ENCODE measurements at regions not wholly inside any gene's neighbourhood (a gene's known extent, or its start where the extent isn't known, plus 50 kb on each side); places are given as distances from the start of the nearest gene placed in this dataset.

DNA sequence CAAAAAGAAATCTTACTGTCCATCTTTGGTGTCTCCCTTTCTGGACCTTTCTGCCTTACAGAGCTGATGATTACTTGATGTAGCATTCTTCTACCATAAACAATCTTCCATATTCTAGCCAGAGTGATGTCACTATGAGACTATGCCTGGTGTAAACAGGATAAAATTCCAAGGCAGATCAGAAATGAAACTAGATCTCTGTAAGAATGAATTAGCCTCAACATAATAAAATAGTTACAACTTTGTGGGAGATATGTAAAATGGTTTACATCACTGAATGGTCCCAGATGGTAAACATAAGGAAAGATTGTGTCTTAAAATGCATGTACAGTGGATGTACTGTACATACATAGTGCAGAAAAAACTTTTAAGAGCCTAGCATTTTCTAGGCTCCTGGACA lies 112.3 kb upstream of the ZNF521 start:
- Mint-ChIP-seq H3K4me1 (peaks cover 23% of the 10 kb centered on the region), H3K27me3 (ENCODE audit: insufficient read depth, low read depth, poor library complexity) (peaks cover 2% of the 10 kb centered on the region), H3K4me3 (no peak overlapping the region), H3K36me3 (ENCODE audit: low read depth) (no peaks in the 10 kb centered on the region), H3K27ac (no peak overlapping the region), H3K9me3 (no peaks in the 10 kb centered on the region)
- peaks cover 5% of the 10 kb centered on the region; the same call in 1 of the 2 replicates for H3K9me2 ChIP-seq (ENCODE audit: insufficient read depth)
- H3K4me3 ChIP-seq = no peak overlapping the region
- H3K27me3 ChIP-seq (ENCODE audit: insufficient read depth) = no peaks in the 10 kb centered on the region
- H3K4me2 ChIP-seq = no peak overlapping the region
- H3F3A ChIP-seq (replicated peaks; ENCODE audit: low read depth) = no peaks in the 10 kb centered on the region
- no peak overlapping the region for H3K27ac ChIP-seq (ENCODE audit: low read depth)
- H3K36me3 ChIP-seq (ENCODE audit: insufficient read depth) = no peaks in the 10 kb centered on the region
- H3K79me2 ChIP-seq (replicated peaks; ENCODE audit: insufficient read depth) = no peaks in the 10 kb centered on the region
- TF ChIP-seq ZNF114 (CRISPR knock-in tag; IDR thresholded peaks at IDR 0.05) (no peak), NANOG (IDR thresholded peaks at IDR 0.05; ENCODE audit: borderline replicate concordance) (no peak), EZH2 (IDR thresholded peaks at IDR 0.05; ENCODE audit: low read depth, unreplicated experiment) (no peak), JUNB (IDR thresholded peaks at IDR 0.05; ENCODE audit: unreplicated experiment) (no peak), POLR2AphosphoS5 (IDR thresholded peaks at IDR 0.05; ENCODE audit: low read depth) (no peak), ZNF331 (CRISPR knock-in tag; IDR thresholded peaks at IDR 0.05; ENCODE audit: low read depth) (no peak), EZH2phosphoT487 (IDR thresholded peaks at IDR 0.05; ENCODE audit: unreplicated experiment) (no peak), CREB1 (CRISPR knock-in tag; IDR thresholded peaks at IDR 0.05; ENCODE audit: low read depth) (no peak), STAT1 (IDR thresholded peaks at IDR 0.05; ENCODE audit: unreplicated experiment) (no peak)
- TF ChIP-seq, protein P1, sequence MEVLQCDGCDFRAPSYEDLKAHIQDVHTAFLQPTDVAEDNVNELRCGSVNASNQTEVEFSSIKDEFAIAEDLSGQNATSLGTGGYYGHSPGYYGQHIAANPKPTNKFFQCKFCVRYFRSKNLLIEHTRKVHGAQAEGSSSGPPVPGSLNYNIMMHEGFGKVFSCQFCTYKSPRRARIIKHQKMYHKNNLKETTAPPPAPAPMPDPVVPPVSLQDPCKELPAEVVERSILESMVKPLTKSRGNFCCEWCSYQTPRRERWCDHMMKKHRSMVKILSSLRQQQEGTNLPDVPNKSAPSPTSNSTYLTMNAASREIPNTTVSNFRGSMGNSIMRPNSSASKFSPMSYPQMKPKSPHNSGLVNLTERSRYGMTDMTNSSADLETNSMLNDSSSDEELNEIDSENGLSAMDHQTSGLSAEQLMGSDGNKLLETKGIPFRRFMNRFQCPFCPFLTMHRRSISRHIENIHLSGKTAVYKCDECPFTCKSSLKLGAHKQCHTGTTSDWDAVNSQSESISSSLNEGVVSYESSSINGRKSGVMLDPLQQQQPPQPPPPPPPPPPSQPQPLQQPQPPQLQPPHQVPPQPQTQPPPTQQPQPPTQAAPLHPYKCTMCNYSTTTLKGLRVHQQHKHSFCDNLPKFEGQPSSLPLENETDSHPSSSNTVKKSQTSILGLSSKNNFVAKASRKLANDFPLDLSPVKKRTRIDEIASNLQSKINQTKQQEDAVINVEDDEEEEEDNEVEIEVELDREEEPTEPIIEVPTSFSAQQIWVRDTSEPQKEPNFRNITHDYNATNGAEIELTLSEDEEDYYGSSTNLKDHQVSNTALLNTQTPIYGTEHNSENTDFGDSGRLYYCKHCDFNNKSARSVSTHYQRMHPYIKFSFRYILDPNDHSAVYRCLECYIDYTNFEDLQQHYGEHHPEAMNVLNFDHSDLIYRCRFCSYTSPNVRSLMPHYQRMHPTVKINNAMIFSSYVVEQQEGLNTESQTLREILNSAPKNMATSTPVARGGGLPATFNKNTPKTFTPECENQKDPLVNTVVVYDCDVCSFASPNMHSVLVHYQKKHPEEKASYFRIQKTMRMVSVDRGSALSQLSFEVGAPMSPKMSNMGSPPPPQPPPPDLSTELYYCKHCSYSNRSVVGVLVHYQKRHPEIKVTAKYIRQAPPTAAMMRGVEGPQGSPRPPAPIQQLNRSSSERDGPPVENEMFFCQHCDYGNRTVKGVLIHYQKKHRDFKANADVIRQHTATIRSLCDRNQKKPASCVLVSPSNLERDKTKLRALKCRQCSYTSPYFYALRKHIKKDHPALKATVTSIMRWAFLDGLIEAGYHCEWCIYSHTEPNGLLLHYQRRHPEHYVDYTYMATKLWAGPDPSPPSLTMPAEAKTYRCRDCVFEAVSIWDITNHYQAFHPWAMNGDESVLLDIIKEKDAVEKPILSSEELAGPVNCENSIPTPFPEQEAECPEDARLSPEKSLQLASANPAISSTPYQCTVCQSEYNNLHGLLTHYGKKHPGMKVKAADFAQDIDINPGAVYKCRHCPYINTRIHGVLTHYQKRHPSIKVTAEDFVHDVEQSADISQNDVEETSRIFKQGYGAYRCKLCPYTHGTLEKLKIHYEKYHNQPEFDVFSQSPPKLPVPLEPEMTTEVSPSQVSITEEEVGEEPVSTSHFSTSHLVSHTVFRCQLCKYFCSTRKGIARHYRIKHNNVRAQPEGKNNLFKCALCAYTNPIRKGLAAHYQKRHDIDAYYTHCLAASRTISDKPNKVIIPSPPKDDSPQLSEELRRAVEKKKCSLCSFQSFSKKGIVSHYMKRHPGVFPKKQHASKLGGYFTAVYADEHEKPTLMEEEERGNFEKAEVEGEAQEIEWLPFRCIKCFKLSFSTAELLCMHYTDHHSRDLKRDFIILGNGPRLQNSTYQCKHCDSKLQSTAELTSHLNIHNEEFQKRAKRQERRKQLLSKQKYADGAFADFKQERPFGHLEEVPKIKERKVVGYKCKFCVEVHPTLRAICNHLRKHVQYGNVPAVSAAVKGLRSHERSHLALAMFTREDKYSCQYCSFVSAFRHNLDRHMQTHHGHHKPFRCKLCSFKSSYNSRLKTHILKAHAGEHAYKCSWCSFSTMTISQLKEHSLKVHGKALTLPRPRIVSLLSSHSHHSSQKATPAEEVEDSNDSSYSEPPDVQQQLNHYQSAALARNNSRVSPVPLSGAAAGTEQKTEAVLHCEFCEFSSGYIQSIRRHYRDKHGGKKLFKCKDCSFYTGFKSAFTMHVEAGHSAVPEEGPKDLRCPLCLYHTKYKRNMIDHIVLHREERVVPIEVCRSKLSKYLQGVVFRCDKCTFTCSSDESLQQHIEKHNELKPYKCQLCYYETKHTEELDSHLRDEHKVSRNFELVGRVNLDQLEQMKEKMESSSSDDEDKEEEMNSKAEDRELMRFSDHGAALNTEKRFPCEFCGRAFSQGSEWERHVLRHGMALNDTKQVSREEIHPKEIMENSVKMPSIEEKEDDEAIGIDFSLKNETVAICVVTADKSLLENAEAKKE (CRISPR knock-in tag; IDR thresholded peaks at IDR 0.05) = no peak
- TF ChIP-seq, protein P2, sequence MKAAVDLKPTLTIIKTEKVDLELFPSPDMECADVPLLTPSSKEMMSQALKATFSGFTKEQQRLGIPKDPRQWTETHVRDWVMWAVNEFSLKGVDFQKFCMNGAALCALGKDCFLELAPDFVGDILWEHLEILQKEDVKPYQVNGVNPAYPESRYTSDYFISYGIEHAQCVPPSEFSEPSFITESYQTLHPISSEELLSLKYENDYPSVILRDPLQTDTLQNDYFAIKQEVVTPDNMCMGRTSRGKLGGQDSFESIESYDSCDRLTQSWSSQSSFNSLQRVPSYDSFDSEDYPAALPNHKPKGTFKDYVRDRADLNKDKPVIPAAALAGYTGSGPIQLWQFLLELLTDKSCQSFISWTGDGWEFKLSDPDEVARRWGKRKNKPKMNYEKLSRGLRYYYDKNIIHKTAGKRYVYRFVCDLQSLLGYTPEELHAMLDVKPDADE (IDR thresholded peaks at IDR 0.05) = no peak
- TF ChIP-seq, protein P3, sequence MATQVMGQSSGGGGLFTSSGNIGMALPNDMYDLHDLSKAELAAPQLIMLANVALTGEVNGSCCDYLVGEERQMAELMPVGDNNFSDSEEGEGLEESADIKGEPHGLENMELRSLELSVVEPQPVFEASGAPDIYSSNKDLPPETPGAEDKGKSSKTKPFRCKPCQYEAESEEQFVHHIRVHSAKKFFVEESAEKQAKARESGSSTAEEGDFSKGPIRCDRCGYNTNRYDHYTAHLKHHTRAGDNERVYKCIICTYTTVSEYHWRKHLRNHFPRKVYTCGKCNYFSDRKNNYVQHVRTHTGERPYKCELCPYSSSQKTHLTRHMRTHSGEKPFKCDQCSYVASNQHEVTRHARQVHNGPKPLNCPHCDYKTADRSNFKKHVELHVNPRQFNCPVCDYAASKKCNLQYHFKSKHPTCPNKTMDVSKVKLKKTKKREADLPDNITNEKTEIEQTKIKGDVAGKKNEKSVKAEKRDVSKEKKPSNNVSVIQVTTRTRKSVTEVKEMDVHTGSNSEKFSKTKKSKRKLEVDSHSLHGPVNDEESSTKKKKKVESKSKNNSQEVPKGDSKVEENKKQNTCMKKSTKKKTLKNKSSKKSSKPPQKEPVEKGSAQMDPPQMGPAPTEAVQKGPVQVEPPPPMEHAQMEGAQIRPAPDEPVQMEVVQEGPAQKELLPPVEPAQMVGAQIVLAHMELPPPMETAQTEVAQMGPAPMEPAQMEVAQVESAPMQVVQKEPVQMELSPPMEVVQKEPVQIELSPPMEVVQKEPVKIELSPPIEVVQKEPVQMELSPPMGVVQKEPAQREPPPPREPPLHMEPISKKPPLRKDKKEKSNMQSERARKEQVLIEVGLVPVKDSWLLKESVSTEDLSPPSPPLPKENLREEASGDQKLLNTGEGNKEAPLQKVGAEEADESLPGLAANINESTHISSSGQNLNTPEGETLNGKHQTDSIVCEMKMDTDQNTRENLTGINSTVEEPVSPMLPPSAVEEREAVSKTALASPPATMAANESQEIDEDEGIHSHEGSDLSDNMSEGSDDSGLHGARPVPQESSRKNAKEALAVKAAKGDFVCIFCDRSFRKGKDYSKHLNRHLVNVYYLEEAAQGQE (IDR thresholded peaks at IDR 0.05; ENCODE audit: unreplicated experiment) = no peak
- TF ChIP-seq, protein P4, sequence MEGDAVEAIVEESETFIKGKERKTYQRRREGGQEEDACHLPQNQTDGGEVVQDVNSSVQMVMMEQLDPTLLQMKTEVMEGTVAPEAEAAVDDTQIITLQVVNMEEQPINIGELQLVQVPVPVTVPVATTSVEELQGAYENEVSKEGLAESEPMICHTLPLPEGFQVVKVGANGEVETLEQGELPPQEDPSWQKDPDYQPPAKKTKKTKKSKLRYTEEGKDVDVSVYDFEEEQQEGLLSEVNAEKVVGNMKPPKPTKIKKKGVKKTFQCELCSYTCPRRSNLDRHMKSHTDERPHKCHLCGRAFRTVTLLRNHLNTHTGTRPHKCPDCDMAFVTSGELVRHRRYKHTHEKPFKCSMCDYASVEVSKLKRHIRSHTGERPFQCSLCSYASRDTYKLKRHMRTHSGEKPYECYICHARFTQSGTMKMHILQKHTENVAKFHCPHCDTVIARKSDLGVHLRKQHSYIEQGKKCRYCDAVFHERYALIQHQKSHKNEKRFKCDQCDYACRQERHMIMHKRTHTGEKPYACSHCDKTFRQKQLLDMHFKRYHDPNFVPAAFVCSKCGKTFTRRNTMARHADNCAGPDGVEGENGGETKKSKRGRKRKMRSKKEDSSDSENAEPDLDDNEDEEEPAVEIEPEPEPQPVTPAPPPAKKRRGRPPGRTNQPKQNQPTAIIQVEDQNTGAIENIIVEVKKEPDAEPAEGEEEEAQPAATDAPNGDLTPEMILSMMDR (conservative IDR thresholded peaks at IDR 0.05; ENCODE audit: low read depth in 2 of 2) = no peak
- H3K4me1 ChIP-seq (ENCODE audit: insufficient read depth) = peaks cover 15% of the 10 kb centered on the region
- DNase-seq (ENCODE audit: low spot score) (no peak), ATAC-seq (no peak)
- H4K20me1 ChIP-seq (replicated peaks; ENCODE audit: insufficient read depth) = no peaks in the 10 kb centered on the region
- H2AFZ ChIP-seq = no peak overlapping the region

All from GM23338 (cell line).